ENCODE measurements at regions not wholly inside any gene's neighbourhood (a gene's known extent, or its start where the extent isn't known, plus 50 kb on each side); places are given as distances from the start of the nearest gene placed in this dataset.

DNA sequence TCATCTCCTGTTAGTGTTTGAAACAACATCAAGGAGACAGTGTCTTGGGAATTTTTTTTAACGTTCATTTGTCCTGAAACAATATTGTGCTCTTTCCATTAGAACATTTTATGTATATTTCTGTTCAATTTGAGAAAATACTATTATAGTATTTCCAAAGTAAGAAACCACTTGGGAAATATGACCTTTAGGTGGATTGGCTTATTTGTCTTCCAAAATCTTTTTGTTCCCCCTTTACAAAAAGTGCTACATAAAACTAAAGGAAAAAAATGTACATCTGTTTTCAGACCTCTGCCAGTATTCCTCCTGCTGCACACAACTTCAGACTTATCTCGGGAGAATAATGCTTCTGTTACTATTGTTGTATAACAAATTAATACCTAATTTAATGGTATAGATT lies 165.9 kb upstream of the AGTR1 start:
- intact Hi-C loops (cut with DNase I), result no loop called here
- no peak overlapping the region for H3K27ac ChIP-seq
- H3K9me3 ChIP-seq, result no peaks in the 10 kb centered on the region
- no peaks in the 10 kb centered on the region for H3K27me3 ChIP-seq
- peaks cover 0 to 8% of the 10 kb centered on the region in 2 donors for H3K4me1 ChIP-seq
- H3K4me3 ChIP-seq, result no peak overlapping the region
- DNase-seq (ENCODE audit: low spot score in 2 of 2), result no peak
- no peaks in the 10 kb centered on the region for H3K36me3 ChIP-seq
- TF ChIP-seq, protein P1, sequence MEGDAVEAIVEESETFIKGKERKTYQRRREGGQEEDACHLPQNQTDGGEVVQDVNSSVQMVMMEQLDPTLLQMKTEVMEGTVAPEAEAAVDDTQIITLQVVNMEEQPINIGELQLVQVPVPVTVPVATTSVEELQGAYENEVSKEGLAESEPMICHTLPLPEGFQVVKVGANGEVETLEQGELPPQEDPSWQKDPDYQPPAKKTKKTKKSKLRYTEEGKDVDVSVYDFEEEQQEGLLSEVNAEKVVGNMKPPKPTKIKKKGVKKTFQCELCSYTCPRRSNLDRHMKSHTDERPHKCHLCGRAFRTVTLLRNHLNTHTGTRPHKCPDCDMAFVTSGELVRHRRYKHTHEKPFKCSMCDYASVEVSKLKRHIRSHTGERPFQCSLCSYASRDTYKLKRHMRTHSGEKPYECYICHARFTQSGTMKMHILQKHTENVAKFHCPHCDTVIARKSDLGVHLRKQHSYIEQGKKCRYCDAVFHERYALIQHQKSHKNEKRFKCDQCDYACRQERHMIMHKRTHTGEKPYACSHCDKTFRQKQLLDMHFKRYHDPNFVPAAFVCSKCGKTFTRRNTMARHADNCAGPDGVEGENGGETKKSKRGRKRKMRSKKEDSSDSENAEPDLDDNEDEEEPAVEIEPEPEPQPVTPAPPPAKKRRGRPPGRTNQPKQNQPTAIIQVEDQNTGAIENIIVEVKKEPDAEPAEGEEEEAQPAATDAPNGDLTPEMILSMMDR (IDR thresholded peaks at IDR 0.05), result no peak

DNA sequence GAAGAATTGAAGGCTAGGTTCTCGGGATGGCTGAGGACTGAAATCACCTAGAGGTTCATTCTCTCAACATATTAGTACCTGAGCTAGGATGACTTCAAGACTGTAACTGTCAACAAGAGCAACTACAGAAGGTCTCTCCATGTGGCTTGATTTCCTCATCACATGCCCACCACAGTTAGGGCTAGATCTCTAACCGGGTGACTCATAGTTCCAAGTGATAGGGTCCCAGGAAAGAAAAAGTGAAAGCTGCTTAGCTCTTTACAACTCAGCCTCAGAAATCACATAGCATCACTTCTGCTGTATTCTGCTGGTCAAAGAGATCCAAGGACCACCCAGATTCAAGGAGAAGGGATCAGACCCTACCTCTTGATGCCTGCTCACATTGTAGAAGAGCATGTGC lies 165.4 kb upstream of the AGTR1 start:
- no peak for DNase-seq (ENCODE audit: low spot score in 2 of 2)
- Histone ChIP-seq H3K4me3 (no peak overlapping the region), H3K27ac (no peak overlapping the region), H3K4me1 (peaks cover 0 to 8% of the 10 kb centered on the region in 2 donors), H3K27me3 (no peaks in the 10 kb centered on the region), H3K36me3 (no peaks in the 10 kb centered on the region), H3K9me3 (no peaks in the 10 kb centered on the region)
- TF ChIP-seq, protein P1 (IDR thresholded peaks at IDR 0.05), result no peak
- intact Hi-C loops (cut with DNase I), result no loop called here

DNA sequence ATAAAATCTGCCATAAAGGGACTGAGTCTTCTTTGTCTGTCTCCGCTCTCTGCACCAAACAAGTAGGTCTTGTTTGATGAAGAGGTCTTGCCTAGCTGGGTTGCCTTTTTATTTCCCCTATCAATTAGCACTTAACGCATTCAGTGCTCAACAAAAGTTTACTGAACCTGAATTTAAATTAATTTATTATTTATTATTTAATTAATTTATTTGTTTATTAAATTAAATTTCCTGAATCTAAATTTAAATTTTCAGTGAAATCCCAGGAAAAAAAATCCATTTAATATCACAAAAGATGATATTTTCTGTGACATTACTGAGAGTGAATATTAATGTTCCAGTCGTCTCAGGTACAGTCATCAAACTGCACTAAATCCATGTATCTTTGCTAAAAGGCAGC lies 164.9 kb upstream of the AGTR1 start:
- H3K27me3 ChIP-seq, result no peaks in the 10 kb centered on the region
- intact Hi-C loops (cut with DNase I), result no loop called here
- H3K9me3 ChIP-seq, result no peaks in the 10 kb centered on the region
- H3K4me1 ChIP-seq, result peaks cover 0 to 8% of the 10 kb centered on the region in 2 donors
- H3K4me3 ChIP-seq, result no peak overlapping the region
- H3K27ac ChIP-seq, result no peak overlapping the region
- TF ChIP-seq, protein P1 (IDR thresholded peaks at IDR 0.05), result no peak
- DNase-seq (ENCODE audit: low spot score in 2 of 2), result no peak
- no peaks in the 10 kb centered on the region for H3K36me3 ChIP-seq

DNA sequence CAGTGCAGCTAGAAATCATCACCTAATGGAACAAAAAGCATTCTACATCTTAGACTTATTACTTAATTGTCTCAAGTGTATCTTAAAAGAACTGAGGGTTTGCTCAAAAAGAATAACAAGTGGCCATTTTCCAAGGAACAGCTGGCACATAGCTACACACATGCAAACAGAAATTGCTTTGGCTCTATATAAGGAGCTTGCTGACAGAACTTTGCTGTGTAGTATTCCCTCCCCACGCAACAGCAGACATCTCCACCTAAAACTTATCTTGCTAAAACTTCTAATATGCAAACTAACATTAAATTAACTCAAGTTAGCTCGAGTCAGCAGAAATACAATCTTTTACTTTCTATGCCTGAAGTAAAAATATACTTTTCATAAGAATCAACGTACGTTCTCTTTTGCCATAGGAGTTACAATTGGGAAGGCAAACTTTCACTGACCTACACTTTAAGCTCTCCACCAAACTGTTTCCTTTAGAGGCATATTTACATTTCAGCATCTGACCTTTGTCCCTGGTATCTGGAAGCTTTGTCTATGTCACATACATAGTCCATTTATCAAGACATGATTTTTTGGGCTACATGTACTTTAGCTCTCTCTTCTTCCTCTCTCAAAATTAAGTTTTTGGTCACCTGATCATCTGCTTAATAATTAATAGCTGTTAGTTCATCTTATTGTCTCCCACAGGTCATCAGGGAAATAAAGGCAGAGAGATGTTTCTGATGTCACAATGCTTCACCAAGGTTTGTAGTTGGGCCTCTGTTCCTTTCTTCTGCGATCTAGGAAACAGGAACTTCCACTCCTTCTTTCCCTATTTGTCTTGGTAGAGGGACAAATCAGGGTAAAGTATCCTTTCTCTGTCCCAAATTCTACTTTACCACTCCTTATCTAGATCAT lies 163.4 kb upstream of the AGTR1 start:
- no peaks in the 10 kb centered on the region for H3K4me1 ChIP-seq
- H3K36me3 ChIP-seq, result no peaks in the 10 kb centered on the region
- no peaks in the 10 kb centered on the region for H3K9me3 ChIP-seq
- no peak for DNase-seq (ENCODE audit: low spot score in 2 of 2)
- no peaks in the 10 kb centered on the region for H3K27me3 ChIP-seq
- intact Hi-C loops (cut with DNase I), result no loop called here
- TF ChIP-seq, protein P1 (IDR thresholded peaks at IDR 0.05), result no peak
- H3K27ac ChIP-seq, result no peak overlapping the region
- H3K4me3 ChIP-seq, result no peak overlapping the region

DNA sequence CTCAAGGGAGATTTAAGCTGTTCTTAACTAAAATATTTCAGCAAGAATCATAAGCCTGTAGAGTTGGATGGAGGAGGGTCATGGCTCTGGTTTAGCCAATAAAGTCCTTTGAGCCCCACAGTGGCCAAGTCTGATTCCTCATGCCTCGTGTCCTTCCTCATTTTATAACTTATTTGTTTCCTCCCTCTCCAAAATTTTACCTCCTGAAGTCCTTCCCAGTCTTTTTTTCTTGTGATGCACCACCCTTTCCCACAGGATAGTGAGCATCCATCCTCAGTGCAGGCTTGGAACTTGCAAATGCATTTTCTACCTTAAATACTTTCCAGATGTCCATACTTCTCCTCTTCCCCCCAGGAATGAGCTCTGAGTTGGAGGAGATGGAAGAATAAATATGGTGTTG lies 162.7 kb upstream of the AGTR1 start:
- Histone ChIP-seq H3K36me3 (no peaks in the 10 kb centered on the region), H3K27ac (no peak overlapping the region), H3K27me3 (no peaks in the 10 kb centered on the region), H3K4me3 (no peak overlapping the region), H3K4me1 (no peaks in the 10 kb centered on the region), H3K9me3 (no peaks in the 10 kb centered on the region)
- DNase-seq (ENCODE audit: low spot score in 2 of 2), result no peak
- TF ChIP-seq, protein P1 (IDR thresholded peaks at IDR 0.05), result no peak
- intact Hi-C loops (cut with DNase I), result no loop called here

All from ascending aorta (tissue), 2 donors.